NOMO-1 treated with dmso at 0.1 percent for 144 hours (cell line): ENCODE measurements at regions not wholly inside any gene's neighbourhood (a gene's known extent, or its start where the extent isn't known, plus 50 kb on each side); places are given as distances from the start of the nearest gene placed in this dataset.

Experiments
- DNase-seq: peaks from one replicate; lab custom pipeline; 2025; ENCODE audit not compliant: unreplicated experiment; lab: John Stamatoyannopoulos, UW

- no peak for DNase-seq
Observed at GRCh38 chr2:34371711-34372110, 772.6 kb upstream of the FAM98A start.

- no peak for DNase-seq
Observed at GRCh38 chr2:34368304-34368703, 769.2 kb upstream of the FAM98A start.

GRCh38 chr2:34365932-34366331 is 766.8 kb upstream of the FAM98A start:
- DNase-seq = no peak

- no peak for DNase-seq
Observed at GRCh38 chr2:34365512-34365911, 766.4 kb upstream of the FAM98A start.

GRCh38 chr2:34353509-34354113 is 754.5 kb upstream of the FAM98A start:
- DNase-seq = no peak

GRCh38 chr2:34349527-34349926 is 750.4 kb upstream of the FAM98A start:
- no peak for DNase-seq

GRCh38 chr2:34345030-34345429 is 745.9 kb upstream of the FAM98A start:
- no peak for DNase-seq

- no peak for DNase-seq
Observed at GRCh38 chr2:34340307-34340706, 741.2 kb upstream of the FAM98A start.

GRCh38 chr2:34337735-34338134 is 738.6 kb upstream of the FAM98A start:
- no peak for DNase-seq

GRCh38 chr2:34332813-34333212 is 733.7 kb upstream of the FAM98A start:
- DNase-seq = no peak

GRCh38 chr2:34320056-34320455 is 721.0 kb upstream of the FAM98A start:
- DNase-seq = no peak

GRCh38 chr2:34317797-34318196 is 718.7 kb upstream of the FAM98A start:
- DNase-seq = no peak

- DNase-seq = no peak
Observed at GRCh38 chr2:34316788-34317187, 717.7 kb upstream of the FAM98A start.

- no peak for DNase-seq
Observed at GRCh38 chr2:34311816-34312215, 712.7 kb upstream of the FAM98A start.

- no peak for DNase-seq
Observed at GRCh38 chr2:34308140-34308539, 709.0 kb upstream of the FAM98A start.

GRCh38 chr2:34307636-34308035 is 708.5 kb upstream of the FAM98A start:
- DNase-seq = no peak

GRCh38 chr2:34306745-34307144 is 707.6 kb upstream of the FAM98A start:
- DNase-seq = no peak

- no peak for DNase-seq
Observed at GRCh38 chr2:34305587-34305986, 706.5 kb upstream of the FAM98A start.

GRCh38 chr2:34294961-34295360 is 695.9 kb upstream of the FAM98A start:
- no peak for DNase-seq

GRCh38 chr2:34291076-34291475 is 692.0 kb upstream of the FAM98A start:
- DNase-seq = no peak

GRCh38 chr2:34288016-34288415 is 688.9 kb upstream of the FAM98A start:
- DNase-seq = no peak

GRCh38 chr2:34280606-34281005 is 681.5 kb upstream of the FAM98A start:
- no peak for DNase-seq

- DNase-seq = no peak
Observed at GRCh38 chr2:34266908-34267697, 668.0 kb upstream of the FAM98A start.
